Loucy (cell line): ENCODE measurements at regions not wholly inside any gene's neighbourhood (a gene's known extent, or its start where the extent isn't known, plus 50 kb on each side); places are given as distances from the start of the nearest gene placed in this dataset.

ENCODE experiments used
- EZH2phosphoT487 ChIP-seq: fragments of 200-600 bp; IDR thresholded peaks from 2 replicates; pipeline ENCODE4 v1.6.1; 2018; ENCODE audit warnings: antibody characterized with exemption, mild to moderate bottlenecking, moderate library complexity, borderline replicate concordance
- TF ChIP-seq, protein P1 (sequence below): fragments of 200-600 bp; sonication (generic); conservative IDR thresholded peaks from 2 replicates; pipeline ENCODE4 v1.5.1; 2014; ENCODE audit warnings: mild to moderate bottlenecking, antibody characterized with exemption, low read length

DNA sequence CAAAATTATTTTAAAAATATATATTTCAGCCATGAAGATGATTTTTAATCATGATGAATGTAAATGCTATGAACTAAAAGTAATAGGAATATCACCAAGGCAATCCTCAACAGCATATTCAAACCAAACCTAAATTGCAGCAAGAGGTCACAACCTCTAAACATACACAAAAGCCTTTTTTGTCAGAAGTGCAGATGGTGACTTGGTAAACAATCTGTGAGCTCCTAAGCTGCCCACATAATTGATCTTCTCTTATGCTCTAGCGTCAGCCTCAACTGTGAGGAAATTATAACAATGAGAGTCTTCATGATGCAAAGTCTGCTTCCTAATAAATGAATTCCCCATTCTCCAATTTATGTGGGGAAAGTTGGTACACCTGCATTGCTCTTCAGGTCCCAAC lies 113.2 kb downstream of the TSN start:
- TF ChIP-seq, protein P1, sequence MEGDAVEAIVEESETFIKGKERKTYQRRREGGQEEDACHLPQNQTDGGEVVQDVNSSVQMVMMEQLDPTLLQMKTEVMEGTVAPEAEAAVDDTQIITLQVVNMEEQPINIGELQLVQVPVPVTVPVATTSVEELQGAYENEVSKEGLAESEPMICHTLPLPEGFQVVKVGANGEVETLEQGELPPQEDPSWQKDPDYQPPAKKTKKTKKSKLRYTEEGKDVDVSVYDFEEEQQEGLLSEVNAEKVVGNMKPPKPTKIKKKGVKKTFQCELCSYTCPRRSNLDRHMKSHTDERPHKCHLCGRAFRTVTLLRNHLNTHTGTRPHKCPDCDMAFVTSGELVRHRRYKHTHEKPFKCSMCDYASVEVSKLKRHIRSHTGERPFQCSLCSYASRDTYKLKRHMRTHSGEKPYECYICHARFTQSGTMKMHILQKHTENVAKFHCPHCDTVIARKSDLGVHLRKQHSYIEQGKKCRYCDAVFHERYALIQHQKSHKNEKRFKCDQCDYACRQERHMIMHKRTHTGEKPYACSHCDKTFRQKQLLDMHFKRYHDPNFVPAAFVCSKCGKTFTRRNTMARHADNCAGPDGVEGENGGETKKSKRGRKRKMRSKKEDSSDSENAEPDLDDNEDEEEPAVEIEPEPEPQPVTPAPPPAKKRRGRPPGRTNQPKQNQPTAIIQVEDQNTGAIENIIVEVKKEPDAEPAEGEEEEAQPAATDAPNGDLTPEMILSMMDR: no peak
- no peak for TF ChIP-seq EZH2phosphoT487
